HEK293T (cell line): ENCODE measurements at regions not wholly inside any gene's neighbourhood (a gene's known extent, or its start where the extent isn't known, plus 50 kb on each side); places are given as distances from the start of the nearest gene placed in this dataset.

Source experiments
- FOXK2 ChIP-seq: fragments of 450-650 bp; IDR thresholded peaks from 2 replicates; pipeline ENCODE4 v1.6.1; 2016; ENCODE audit warnings: mild to moderate bottlenecking
- FOXM1 ChIP-seq: fragments of 450-650 bp; IDR thresholded peaks from 2 replicates; pipeline ENCODE4 v1.6.1; 2017; ENCODE audit warnings: mild to moderate bottlenecking, borderline replicate concordance
- NFRKB ChIP-seq: fragments of 450-650 bp; IDR thresholded peaks from 2 replicates; pipeline ENCODE4 v1.6.1; 2016; ENCODE audit warnings: mild to moderate bottlenecking, moderate library complexity
- SP1 ChIP-seq: fragments of 450-650 bp; IDR thresholded peaks from 2 replicates; pipeline ENCODE4 v1.6.1; 2017

GRCh38 chr12:132427174-132427768, 62.7 kb upstream of the FBRSL1 start:
- TF ChIP-seq SP1 (no peak), FOXM1 (no peak), FOXK2 (no peak), NFRKB (no peak)
